Sigmoid colon (tissue), 6 donors: ENCODE measurements at regions not wholly inside any gene's neighbourhood (a gene's known extent, or its start where the extent isn't known, plus 50 kb on each side); places are given as distances from the start of the nearest gene placed in this dataset.

Experiments
- DNase-seq: peaks from one replicate; pipeline ENCODE4 v3.0.0-alpha.2; 2019
- H3K27ac ChIP-seq, 4 donors: fragments of 200-600 bp; sonication (generic); one replicate each; pipeline ENCODE4 v1.5.1; 2016 to 2019; ENCODE audit warnings: mild to moderate bottlenecking in 1 of 4
- H3K27me3 ChIP-seq, 3 donors: fragments of 200-600 bp; sonication (generic); one replicate each; pipeline ENCODE4 v1.5.1; 2019; ENCODE audit warnings: mild to moderate bottlenecking in 1 of 3
- H3K36me3 ChIP-seq, 4 donors: fragments of 200-600 bp; sonication (generic); one replicate each; pipeline ENCODE4 v1.5.1; 2016 to 2019
- H3K4me1 ChIP-seq, 4 donors: fragments of 200-600 bp; sonication (generic); one replicate each; pipeline ENCODE4 v1.5.1; 2017 to 2019
- H3K4me3 ChIP-seq, 4 donors: fragments of 200-600 bp; sonication (generic); one replicate each; pipeline ENCODE4 v1.5.1; 2017 to 2019; ENCODE audit warnings: mild to moderate bottlenecking in 2 of 4, moderate library complexity in 1 of 4
- H3K9me3 ChIP-seq, 4 donors: fragments of 200-600 bp in 3 of 4; sonication (generic) in 3 of 4; one replicate each; pipeline versions ENCODE4 v1.5.1 to v1.6.1; 2013 to 2019
- EP300 ChIP-seq, 4 donors: sonication (generic); formaldehyde crosslinking; IDR thresholded peaks; one replicate each; pipeline ENCODE4 v1.6.1; 2017; ENCODE audit warnings: antibody characterized with exemption in 4 of 4
- POLR2A ChIP-seq, 2 donors: fragments of 450-650 bp; IDR thresholded peaks; one replicate each; pipeline ENCODE4 v1.6.1; 2016; ENCODE audit warnings: antibody characterized with exemption in 2 of 2, mild to moderate bottlenecking in 2 of 2, moderate library complexity in 2 of 2
- POLR2AphosphoS5 ChIP-seq, 4 donors: sonication (generic); formaldehyde crosslinking; IDR thresholded peaks; one replicate each; pipeline ENCODE4 v1.6.1; 2017; ENCODE audit warnings: antibody characterized with exemption in 4 of 4
- WGBS, 2 donors: extraction: QIAGEN DNeasy Blood & Tissue Kit; methylation state at CpG; one replicate each; pipeline ENCODE4 v1.1.7; 2013; 5-methylcytosine and 5-hydroxymethylcytosine counted together
- intact Hi-C: fragments of 100-400 bp; cut with DNase I; formaldehyde crosslinking; loops from one replicate; pipeline ENCODE4 v1.15.1; 2023
- TF ChIP-seq, protein P1 (sequence below), 4 experiments: fragments of 450-650 bp in 3 of 4; fragments of 200-600 bp in 1 of 4; IDR thresholded peaks; one replicate each; pipeline ENCODE4 v1.5.1; 2016 to 2019; ENCODE audit warnings: antibody characterized with exemption in 4 of 4, mild to moderate bottlenecking in 3 of 4, moderate library complexity in 2 of 4
- donor health status: healthy with polysubstance abuse.
- donor health status: healthy.

DNA sequence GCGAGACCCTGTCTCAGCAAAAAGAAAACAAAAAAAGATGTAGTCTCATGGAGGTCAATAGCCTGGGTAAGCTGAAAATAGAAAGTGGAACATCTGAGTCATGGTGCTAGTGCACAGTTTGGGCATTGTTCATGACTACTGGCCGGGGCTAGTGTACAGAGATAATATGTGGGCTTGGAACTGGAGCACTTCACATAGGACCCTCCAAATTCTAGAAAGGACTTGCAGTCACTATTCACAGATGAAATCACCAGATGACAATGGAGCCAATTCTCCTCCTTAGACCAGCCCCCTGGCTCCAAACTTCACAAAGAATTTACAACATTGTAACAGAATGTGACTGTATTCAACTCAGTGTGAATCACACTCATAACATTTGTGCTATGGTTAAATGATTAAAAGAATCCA lies 367.8 kb upstream of the SLC7A11 start:
- Histone ChIP-seq H3K4me1 (peaks cover 0 to 24% (median 12%) of the 10 kb centered on the region in 4 donors), H3K36me3 (no peaks in the 10 kb centered on the region), H3K27me3 (no peaks in the 10 kb centered on the region), H3K9me3 (no peaks in the 10 kb centered on the region), H3K27ac (peak overlapping the region in 1 of 4 donors; percentile 47), H3K4me3 (no peak overlapping the region)
- WGBS, 2 donors = 74 to 82% methylated on average over 2 of the region's 2 CpGs
- intact Hi-C loops = no loop called here
- DNase-seq = no peak
- TF ChIP-seq POLR2AphosphoS5 (IDR thresholded peaks at IDR 0.05) (peak in 1 of 4 donors; percentile 29), POLR2A (IDR thresholded peaks at IDR 0.05) (no peak), EP300 (IDR thresholded peaks at IDR 0.05) (no peak)

DNA sequence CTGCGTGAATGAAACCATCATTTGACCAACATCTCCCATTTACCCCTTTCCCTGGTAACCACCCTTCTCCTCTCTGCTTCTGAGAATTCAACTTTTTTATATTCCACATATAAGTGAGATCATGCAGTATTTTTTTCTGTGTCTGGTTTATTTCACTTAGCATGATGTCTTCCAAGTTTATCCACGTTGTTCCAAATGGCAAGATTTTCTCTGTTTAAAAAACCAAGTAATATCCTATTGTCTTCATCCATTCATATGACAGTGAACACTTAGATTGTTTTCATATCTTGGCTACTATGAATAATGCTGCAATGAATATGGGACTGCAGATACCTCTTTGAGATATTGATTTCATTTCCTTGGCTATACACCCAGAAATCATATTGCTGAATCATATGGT lies 362.4 kb upstream of the SLC7A11 start:
- H3K36me3 ChIP-seq = no peaks in the 10 kb centered on the region
- H3K9me3 ChIP-seq = no peaks in the 10 kb centered on the region
- no peak overlapping the region for H3K27ac ChIP-seq
- TF ChIP-seq POLR2AphosphoS5 (IDR thresholded peaks at IDR 0.05) = peak in 2 of 4 donors; percentile 27 to 47
- TF ChIP-seq, protein P1, sequence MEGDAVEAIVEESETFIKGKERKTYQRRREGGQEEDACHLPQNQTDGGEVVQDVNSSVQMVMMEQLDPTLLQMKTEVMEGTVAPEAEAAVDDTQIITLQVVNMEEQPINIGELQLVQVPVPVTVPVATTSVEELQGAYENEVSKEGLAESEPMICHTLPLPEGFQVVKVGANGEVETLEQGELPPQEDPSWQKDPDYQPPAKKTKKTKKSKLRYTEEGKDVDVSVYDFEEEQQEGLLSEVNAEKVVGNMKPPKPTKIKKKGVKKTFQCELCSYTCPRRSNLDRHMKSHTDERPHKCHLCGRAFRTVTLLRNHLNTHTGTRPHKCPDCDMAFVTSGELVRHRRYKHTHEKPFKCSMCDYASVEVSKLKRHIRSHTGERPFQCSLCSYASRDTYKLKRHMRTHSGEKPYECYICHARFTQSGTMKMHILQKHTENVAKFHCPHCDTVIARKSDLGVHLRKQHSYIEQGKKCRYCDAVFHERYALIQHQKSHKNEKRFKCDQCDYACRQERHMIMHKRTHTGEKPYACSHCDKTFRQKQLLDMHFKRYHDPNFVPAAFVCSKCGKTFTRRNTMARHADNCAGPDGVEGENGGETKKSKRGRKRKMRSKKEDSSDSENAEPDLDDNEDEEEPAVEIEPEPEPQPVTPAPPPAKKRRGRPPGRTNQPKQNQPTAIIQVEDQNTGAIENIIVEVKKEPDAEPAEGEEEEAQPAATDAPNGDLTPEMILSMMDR (IDR thresholded peaks at IDR 0.05) = no peak
- H3K4me1 ChIP-seq = peaks cover 0 to 12% (median 4%) of the 10 kb centered on the region in 4 donors
- intact Hi-C loops = no loop called here
- H3K27me3 ChIP-seq = no peaks in the 10 kb centered on the region
- H3K4me3 ChIP-seq = no peak overlapping the region
- WGBS, 2 donors = 78 to 81% methylated on average over 2 of the region's 2 CpGs
- no peak for DNase-seq

DNA sequence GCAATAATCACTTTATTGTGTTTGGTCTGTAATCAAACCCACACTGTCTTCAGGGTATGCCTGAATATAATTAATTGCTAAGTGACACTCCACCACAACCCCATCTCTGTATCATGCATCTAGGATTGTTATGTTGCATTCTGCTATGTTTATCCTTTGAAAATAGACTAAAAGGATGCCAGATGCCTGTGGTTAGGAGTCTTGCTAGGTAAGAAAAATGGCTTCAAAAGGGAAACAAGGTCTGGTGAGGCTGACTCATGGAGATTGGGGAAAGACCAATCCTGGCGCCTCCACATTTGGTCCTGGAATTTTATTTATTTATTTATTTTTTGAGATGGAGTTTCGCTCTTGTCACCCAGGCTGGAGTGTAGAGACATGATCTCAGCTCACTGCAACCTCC lies 360.5 kb upstream of the SLC7A11 start:
- no peak for DNase-seq

DNA sequence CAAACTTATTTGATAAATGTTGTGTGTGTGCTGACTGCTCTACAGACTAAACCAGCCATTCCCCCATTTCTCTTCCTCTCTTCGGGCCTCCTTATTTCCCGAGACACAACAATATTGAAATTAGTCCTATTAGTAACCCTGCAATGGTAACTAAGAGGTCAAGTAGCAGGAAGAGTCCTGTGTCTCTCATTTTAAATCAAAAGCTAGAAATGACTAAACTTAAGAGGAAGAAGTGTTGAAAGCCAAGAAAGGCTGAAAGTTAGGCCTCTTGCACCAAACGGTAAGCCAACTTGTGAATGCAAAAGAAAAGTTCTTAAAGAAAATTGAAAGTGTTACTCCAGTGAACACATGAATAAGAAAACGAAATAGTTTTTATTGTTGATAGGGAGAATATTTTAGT lies 357.8 kb upstream of the SLC7A11 start:
- DNase-seq = no peak
- H3K27ac ChIP-seq = no peak overlapping the region
- H3K4me3 ChIP-seq = no peak overlapping the region
- WGBS, 2 donors = 81 to 86% methylated on average over 4 of the region's 4 CpGs
- H3K4me1 ChIP-seq = peaks cover 0 to 21% (median 15%) of the 10 kb centered on the region in 4 donors
- no peaks in the 10 kb centered on the region for H3K9me3 ChIP-seq
- intact Hi-C loops = no loop called here
- H3K27me3 ChIP-seq = no peaks in the 10 kb centered on the region
- TF ChIP-seq EP300 (IDR thresholded peaks at IDR 0.05) (no peak), POLR2AphosphoS5 (IDR thresholded peaks at IDR 0.05) (no peak), POLR2A (IDR thresholded peaks at IDR 0.05) (no peak)
- no peaks in the 10 kb centered on the region for H3K36me3 ChIP-seq

More for the DNA sequence above, 360.5 kb upstream of the SLC7A11 start:
- Histone ChIP-seq H3K27ac (no peak overlapping the region), H3K9me3 (no peaks in the 10 kb centered on the region), H3K4me1 (peaks cover 0 to 8% (median 3%) of the 10 kb centered on the region in 4 donors), H3K27me3 (no peaks in the 10 kb centered on the region), H3K4me3 (no peak overlapping the region), H3K36me3 (no peaks in the 10 kb centered on the region)
- TF ChIP-seq POLR2AphosphoS5 (IDR thresholded peaks at IDR 0.05) (no peak), EP300 (IDR thresholded peaks at IDR 0.05) (no peak), POLR2A (IDR thresholded peaks at IDR 0.05) (no peak)
- TF ChIP-seq, protein P1 (IDR thresholded peaks at IDR 0.05) = no peak
- 64 to 73% methylated on average over 2 of the region's 2 CpGs for WGBS, 2 donors
- intact Hi-C loops = no loop called here

DNA sequence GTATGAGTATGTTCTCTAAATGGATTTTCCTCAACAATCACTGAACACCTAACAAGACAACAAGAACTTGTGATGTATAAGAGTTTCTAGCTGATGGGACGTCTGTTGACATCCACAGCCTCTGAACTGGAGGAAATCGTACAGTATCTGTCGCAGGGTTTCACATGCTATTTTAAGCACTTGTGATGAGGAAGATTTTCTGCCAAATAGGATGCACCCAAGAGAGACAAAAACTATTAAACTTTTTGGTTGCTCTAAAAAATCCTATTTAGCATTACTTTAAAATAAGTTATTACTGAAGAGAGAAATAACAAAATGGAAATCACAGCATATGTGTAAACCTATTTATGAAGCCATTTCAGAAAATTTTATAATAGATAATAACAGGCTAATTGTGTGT lies 356.1 kb upstream of the SLC7A11 start:
- Histone ChIP-seq H3K36me3 (no peaks in the 10 kb centered on the region), H3K4me1 (peaks cover 0 to 17% (median 13%) of the 10 kb centered on the region in 4 donors), H3K4me3 (no peak overlapping the region), H3K27me3 (no peaks in the 10 kb centered on the region), H3K27ac (no peak overlapping the region), H3K9me3 (no peaks in the 10 kb centered on the region)
- 36 to 70% methylated on average over 3 of the region's 3 CpGs for WGBS, 2 donors
- TF ChIP-seq, protein P1 (IDR thresholded peaks at IDR 0.05) = no peak
- TF ChIP-seq POLR2AphosphoS5 (IDR thresholded peaks at IDR 0.05) (no peak), POLR2A (IDR thresholded peaks at IDR 0.05) (no peak), EP300 (IDR thresholded peaks at IDR 0.05) (no peak)
- no peak for DNase-seq
- intact Hi-C loops = no loop called here

DNA sequence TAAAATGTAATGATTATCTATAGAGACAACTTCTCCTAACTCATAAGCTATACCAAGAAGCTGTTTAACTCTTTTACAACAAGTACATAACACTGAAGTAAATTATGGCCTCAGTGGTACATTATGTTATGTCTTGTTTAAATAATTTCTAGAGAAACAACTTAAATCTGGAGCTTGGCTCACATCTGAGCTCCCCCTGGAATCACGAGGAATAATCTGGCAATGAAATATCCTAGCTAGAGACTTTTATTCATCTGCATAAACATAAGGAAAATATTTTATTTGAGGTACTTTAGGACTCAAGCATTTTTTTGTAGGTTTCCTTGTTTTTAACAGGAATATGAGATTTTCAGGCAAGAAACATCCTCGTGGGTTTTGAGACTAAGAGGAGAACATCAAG lies 354.7 kb upstream of the SLC7A11 start:
- H3K4me3 ChIP-seq = no peak overlapping the region
- WGBS, 2 donors = 22 to 57% methylated on average over 2 of the region's 2 CpGs
- DNase-seq = no peak
- no peak for TF ChIP-seq POLR2A (IDR thresholded peaks at IDR 0.05)
- no peak for TF ChIP-seq EP300 (IDR thresholded peaks at IDR 0.05)
- no peak for TF ChIP-seq POLR2AphosphoS5 (IDR thresholded peaks at IDR 0.05)
- TF ChIP-seq, protein P1 (IDR thresholded peaks at IDR 0.05) = no peak
- peaks cover 0 to 17% (median 13%) of the 10 kb centered on the region in 4 donors for H3K4me1 ChIP-seq
- H3K27ac ChIP-seq = no peak overlapping the region
- no peaks in the 10 kb centered on the region for H3K36me3 ChIP-seq
- no peaks in the 10 kb centered on the region for H3K9me3 ChIP-seq
- H3K27me3 ChIP-seq = no peaks in the 10 kb centered on the region
- intact Hi-C loops = no loop called here
